ENCODE measurements at regions not wholly inside any gene's neighbourhood (a gene's known extent, or its start where the extent isn't known, plus 50 kb on each side); places are given as distances from the start of the nearest gene placed in this dataset.

- TF ChIP-seq, protein P1, sequence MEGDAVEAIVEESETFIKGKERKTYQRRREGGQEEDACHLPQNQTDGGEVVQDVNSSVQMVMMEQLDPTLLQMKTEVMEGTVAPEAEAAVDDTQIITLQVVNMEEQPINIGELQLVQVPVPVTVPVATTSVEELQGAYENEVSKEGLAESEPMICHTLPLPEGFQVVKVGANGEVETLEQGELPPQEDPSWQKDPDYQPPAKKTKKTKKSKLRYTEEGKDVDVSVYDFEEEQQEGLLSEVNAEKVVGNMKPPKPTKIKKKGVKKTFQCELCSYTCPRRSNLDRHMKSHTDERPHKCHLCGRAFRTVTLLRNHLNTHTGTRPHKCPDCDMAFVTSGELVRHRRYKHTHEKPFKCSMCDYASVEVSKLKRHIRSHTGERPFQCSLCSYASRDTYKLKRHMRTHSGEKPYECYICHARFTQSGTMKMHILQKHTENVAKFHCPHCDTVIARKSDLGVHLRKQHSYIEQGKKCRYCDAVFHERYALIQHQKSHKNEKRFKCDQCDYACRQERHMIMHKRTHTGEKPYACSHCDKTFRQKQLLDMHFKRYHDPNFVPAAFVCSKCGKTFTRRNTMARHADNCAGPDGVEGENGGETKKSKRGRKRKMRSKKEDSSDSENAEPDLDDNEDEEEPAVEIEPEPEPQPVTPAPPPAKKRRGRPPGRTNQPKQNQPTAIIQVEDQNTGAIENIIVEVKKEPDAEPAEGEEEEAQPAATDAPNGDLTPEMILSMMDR (tag by site-specific recombination; IDR thresholded peaks at IDR 0.05), result no peak
- TF ChIP-seq KLF1 (tag by site-specific recombination; IDR thresholded peaks at IDR 0.05) (no peak), ZNF292 (tag by site-specific recombination; IDR thresholded peaks at IDR 0.05; ENCODE audit: borderline replicate concordance, low read depth) (no peak), ZNF132 (tag by site-specific recombination; IDR thresholded peaks at IDR 0.05; ENCODE audit: borderline replicate concordance) (no peak), YY1 (tag by site-specific recombination; IDR thresholded peaks at IDR 0.05) (no peak), ZNF121 (tag by site-specific recombination; IDR thresholded peaks at IDR 0.05) (no peak), GLIS1 (tag by site-specific recombination; IDR thresholded peaks at IDR 0.05) (no peak), ZNF785 (tag by site-specific recombination; IDR thresholded peaks at IDR 0.05) (no peak), ZNF510 (tag by site-specific recombination; IDR thresholded peaks at IDR 0.05; ENCODE audit: insufficient replicate concordance) (no peak), ATF2 (tag by site-specific recombination; IDR thresholded peaks at IDR 0.05; ENCODE audit: low read depth) (no peak), ZNF140 (tag by site-specific recombination; IDR thresholded peaks at IDR 0.05) (no peak), PATZ1 (tag by site-specific recombination; IDR thresholded peaks at IDR 0.05) (no peak)
- TF ChIP-seq, protein P2, sequence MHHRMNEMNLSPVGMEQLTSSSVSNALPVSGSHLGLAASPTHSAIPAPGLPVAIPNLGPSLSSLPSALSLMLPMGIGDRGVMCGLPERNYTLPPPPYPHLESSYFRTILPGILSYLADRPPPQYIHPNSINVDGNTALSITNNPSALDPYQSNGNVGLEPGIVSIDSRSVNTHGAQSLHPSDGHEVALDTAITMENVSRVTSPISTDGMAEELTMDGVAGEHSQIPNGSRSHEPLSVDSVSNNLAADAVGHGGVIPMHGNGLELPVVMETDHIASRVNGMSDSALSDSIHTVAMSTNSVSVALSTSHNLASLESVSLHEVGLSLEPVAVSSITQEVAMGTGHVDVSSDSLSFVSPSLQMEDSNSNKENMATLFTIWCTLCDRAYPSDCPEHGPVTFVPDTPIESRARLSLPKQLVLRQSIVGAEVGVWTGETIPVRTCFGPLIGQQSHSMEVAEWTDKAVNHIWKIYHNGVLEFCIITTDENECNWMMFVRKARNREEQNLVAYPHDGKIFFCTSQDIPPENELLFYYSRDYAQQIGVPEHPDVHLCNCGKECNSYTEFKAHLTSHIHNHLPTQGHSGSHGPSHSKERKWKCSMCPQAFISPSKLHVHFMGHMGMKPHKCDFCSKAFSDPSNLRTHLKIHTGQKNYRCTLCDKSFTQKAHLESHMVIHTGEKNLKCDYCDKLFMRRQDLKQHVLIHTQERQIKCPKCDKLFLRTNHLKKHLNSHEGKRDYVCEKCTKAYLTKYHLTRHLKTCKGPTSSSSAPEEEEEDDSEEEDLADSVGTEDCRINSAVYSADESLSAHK (tag by site-specific recombination; IDR thresholded peaks at IDR 0.05), result no peak
These were observed 87.6 kb upstream of the MYLIP start for GRCh38 chr6:16041327-16041726.
